ENCODE measurements at regions not wholly inside any gene's neighbourhood (a gene's known extent, or its start where the extent isn't known, plus 50 kb on each side); places are given as distances from the start of the nearest gene placed in this dataset.
A peak's percentile ranks its signal among the peaks of the same experiment; 100 is the strongest.

DNA sequence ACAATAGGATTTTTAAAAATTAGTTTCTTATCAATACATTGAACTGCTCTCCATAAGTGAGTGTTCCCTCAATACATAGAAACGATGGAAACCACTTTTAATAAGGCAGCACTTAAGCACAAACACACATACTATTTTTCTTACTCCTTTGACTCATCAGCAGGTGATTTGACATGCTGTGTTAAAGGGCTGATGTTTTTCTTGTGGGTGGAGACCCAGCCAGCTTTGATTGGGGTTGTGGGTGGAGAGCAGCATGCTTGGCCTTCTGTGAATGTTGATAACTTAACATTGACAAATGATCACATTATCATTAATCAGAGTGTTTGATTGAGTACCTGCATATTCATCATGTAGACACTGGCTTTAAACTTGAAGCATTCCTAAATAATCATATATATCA is 223.0 kb upstream of the DPH6 start:
- DNase-seq: peak; percentile 27 to 65
- TF ChIP-seq POLR2A (IDR thresholded peaks at IDR 0.05): no peak
- peak in 1 of 3 donors; percentile 43 for TF ChIP-seq POLR2AphosphoS5 (IDR thresholded peaks at IDR 0.05)
- TF ChIP-seq EP300 (IDR thresholded peaks at IDR 0.05): no peak
- TF ChIP-seq, protein P1, sequence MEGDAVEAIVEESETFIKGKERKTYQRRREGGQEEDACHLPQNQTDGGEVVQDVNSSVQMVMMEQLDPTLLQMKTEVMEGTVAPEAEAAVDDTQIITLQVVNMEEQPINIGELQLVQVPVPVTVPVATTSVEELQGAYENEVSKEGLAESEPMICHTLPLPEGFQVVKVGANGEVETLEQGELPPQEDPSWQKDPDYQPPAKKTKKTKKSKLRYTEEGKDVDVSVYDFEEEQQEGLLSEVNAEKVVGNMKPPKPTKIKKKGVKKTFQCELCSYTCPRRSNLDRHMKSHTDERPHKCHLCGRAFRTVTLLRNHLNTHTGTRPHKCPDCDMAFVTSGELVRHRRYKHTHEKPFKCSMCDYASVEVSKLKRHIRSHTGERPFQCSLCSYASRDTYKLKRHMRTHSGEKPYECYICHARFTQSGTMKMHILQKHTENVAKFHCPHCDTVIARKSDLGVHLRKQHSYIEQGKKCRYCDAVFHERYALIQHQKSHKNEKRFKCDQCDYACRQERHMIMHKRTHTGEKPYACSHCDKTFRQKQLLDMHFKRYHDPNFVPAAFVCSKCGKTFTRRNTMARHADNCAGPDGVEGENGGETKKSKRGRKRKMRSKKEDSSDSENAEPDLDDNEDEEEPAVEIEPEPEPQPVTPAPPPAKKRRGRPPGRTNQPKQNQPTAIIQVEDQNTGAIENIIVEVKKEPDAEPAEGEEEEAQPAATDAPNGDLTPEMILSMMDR (IDR thresholded peaks at IDR 0.05): no peak
- no peaks in the 10 kb centered on the region for H3K36me3 ChIP-seq
- no peaks in the 10 kb centered on the region for H3K4me1 ChIP-seq
- intact Hi-C loops (cut with DNase I; ENCODE audit: low total_unique reads): no loop called here
- H3K9me3 ChIP-seq: no peaks in the 10 kb centered on the region
- 24 to 42% (median 33%) methylated on average over 1 of the region's 1 CpG for WGBS, 5 donors
- H3K27me3 ChIP-seq: no peaks in the 10 kb centered on the region
- H3K4me3 ChIP-seq: no peak overlapping the region
- no peak overlapping the region for H3K27ac ChIP-seq

DNA sequence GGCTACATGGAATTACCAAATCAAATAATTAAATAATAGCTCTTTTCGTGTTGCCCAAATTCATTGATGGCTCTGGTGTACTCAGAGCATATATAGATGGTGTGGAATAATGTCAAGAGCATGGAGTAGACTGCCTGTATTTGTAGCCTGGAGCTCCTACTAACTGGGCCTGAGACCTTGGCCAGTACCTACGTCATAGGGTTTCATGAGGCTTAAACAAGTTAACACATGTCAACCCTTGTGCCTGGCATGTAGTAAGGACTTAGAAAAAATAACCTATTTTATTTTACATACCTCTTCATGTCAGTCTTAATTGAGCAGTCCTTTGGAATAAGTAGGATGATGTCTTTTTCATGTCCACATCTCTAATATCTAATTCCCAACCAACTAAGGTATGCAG is 223.7 kb upstream of the DPH6 start:
- no peak overlapping the region for H3K27ac ChIP-seq
- no peak overlapping the region for H3K4me3 ChIP-seq
- H3K36me3 ChIP-seq: no peaks in the 10 kb centered on the region
- H3K27me3 ChIP-seq: no peaks in the 10 kb centered on the region
- intact Hi-C loops (cut with DNase I; ENCODE audit: low total_unique reads): no loop called here
- H3K9me3 ChIP-seq: no peaks in the 10 kb centered on the region
- no peaks in the 10 kb centered on the region for H3K4me1 ChIP-seq
- 85 to 97% (median 92%) methylated on average over 2 of the region's 2 CpGs for WGBS, 5 donors
- no peak for DNase-seq
- TF ChIP-seq POLR2AphosphoS5 (IDR thresholded peaks at IDR 0.05) (no peak), EP300 (IDR thresholded peaks at IDR 0.05) (no peak), POLR2A (IDR thresholded peaks at IDR 0.05) (no peak)
- TF ChIP-seq, protein P1 (IDR thresholded peaks at IDR 0.05): no peak

DNA sequence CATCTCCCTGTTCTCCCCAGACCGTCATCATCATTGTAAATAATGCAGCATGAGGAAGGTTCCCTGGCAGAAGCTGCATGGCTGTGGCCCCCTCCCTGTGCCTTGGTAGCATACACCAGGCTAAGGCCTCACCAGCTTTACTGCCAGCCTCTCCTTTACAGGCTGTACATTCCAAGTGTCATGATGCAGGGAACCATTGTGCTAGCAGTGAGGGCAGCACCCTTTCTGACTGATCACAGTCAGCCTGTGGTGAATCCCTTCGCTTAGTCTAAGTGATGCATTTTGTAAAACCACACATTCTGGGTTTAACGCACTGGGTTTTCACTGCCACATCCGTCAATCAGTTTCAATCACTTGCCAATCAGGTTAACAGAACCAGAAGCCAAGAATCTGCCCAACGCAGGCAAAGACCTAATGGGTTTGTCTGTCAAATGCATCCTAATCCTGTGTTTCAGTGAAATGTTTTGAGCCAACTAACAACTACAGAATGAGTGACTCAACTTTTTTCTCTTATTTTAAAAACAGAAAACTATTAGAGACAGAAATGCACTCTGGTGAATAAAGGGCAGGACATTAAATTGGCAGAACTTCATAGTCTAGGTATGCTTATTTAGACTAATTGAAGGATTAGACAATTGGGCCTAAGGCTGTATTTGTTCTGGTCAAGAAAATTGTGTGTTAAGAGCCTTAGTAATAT is 225.9 kb upstream of the DPH6 start:
- Histone ChIP-seq H3K9me3 (no peaks in the 10 kb centered on the region), H3K27ac (no peak overlapping the region), H3K36me3 (no peaks in the 10 kb centered on the region), H3K4me1 (no peaks in the 10 kb centered on the region), H3K4me3 (no peak overlapping the region), H3K27me3 (no peaks in the 10 kb centered on the region)
- TF ChIP-seq POLR2A (IDR thresholded peaks at IDR 0.05) (no peak), POLR2AphosphoS5 (IDR thresholded peaks at IDR 0.05) (no peak), EP300 (IDR thresholded peaks at IDR 0.05) (no peak)
- TF ChIP-seq, protein P1 (IDR thresholded peaks at IDR 0.05): no peak
- intact Hi-C loops (cut with DNase I; ENCODE audit: low total_unique reads): no loop called here
- no peak for DNase-seq
- 72 to 83% (median 75%) methylated on average over 5 of the region's 5 CpGs for WGBS, 5 donors

DNA sequence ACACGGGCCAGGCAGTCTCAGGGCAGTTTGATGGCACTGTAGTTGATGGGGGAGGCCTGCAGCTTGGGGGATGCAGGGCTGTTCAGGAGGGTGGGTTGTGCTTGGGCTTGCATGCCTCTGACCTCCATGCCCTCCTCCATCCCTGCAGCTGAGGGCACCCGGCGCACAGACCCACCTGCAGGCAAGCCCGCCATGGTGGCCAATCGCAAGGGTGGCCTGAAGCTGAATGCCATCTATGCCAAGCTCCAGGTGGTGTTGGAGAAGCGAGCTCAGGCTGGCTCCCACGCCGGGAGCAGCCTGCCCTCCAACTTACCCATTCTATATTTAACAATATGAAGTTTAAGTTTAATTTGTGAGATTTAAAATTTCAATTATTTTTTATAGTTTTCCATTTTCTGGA is 228.7 kb upstream of the DPH6 start:
- intact Hi-C loops (cut with DNase I; ENCODE audit: low total_unique reads): no loop called here
- Histone ChIP-seq H3K36me3 (no peaks in the 10 kb centered on the region), H3K4me3 (no peak overlapping the region), H3K9me3 (no peaks in the 10 kb centered on the region), H3K27me3 (no peaks in the 10 kb centered on the region), H3K4me1 (no peaks in the 10 kb centered on the region), H3K27ac (no peak overlapping the region)
- DNase-seq: no peak
- no peak for TF ChIP-seq EP300 (IDR thresholded peaks at IDR 0.05)
- TF ChIP-seq POLR2AphosphoS5 (IDR thresholded peaks at IDR 0.05): no peak
- no peak for TF ChIP-seq POLR2A (IDR thresholded peaks at IDR 0.05)
- TF ChIP-seq, protein P1 (IDR thresholded peaks at IDR 0.05): no peak
- WGBS, 5 donors: 89 to 94% (median 93%) methylated on average over 8 of the region's 8 CpGs
